ENCODE measurements at regions not wholly inside any gene's neighbourhood (a gene's known extent, or its start where the extent isn't known, plus 50 kb on each side); places are given as distances from the start of the nearest gene placed in this dataset.

- TF ChIP-seq POLR2AphosphoS5 (IDR thresholded peaks at IDR 0.05), result no peak
- no peak for TF ChIP-seq CTCF (IDR thresholded peaks at IDR 0.05)
- TF ChIP-seq POLR2A (IDR thresholded peaks at IDR 0.05), result no peak
Observed at GRCh38 chr2:217636578-217636977, 366.2 kb downstream of the TNS1 start.
